GM23338 (cell line): ENCODE measurements at regions not wholly inside any gene's neighbourhood (a gene's known extent, or its start where the extent isn't known, plus 50 kb on each side); places are given as distances from the start of the nearest gene placed in this dataset.

Source experiments
- ATAC-seq: fragments of 200-7000 bp; cut with Tn5 transposase; 3 replicates; pipeline ENCODE4 v1.9.1; 2020
- DNase-seq: peaks from one replicate; pipeline ENCODE4 v3.0.0-alpha.2; 2015; ENCODE audit warnings: low spot score
- H2AFZ ChIP-seq: fragments of 200-600 bp; sonication (generic); 2 replicates; pipeline ENCODE4 v1.8.0; 2016; ENCODE audit warnings: antibody characterized with exemption, mild to moderate bottlenecking, moderate library complexity
- H3F3A ChIP-seq: fragments of 200-600 bp; sonication (generic); replicated peaks from 2 replicates; pipeline ENCODE4 v1.8.0; 2017; ENCODE audit warnings: antibody characterized with exemption, mixed run types, low read depth
- H3K27ac ChIP-seq: fragments of 200-600 bp; sonication (generic); 2 replicates; pipeline ENCODE4 v1.6.1; 2016; ENCODE audit warnings: low read depth
- H3K27me3 ChIP-seq: fragments of 200-600 bp; sonication (generic); 2 replicates; pipeline ENCODE4 v1.8.0; 2016; ENCODE audit warnings: mild to moderate bottlenecking, mixed run types, moderate library complexity; ENCODE audit not compliant: insufficient read depth
- H3K36me3 ChIP-seq: fragments of 200-600 bp; sonication (generic); 2 replicates; pipeline ENCODE4 v1.8.0; 2016; ENCODE audit warnings: mild to moderate bottlenecking; ENCODE audit not compliant: insufficient read depth
- H3K4me1 ChIP-seq: fragments of 200-600 bp; sonication (generic); 2 replicates; pipeline ENCODE4 v1.8.0; 2016; ENCODE audit warnings: mild to moderate bottlenecking, moderate library complexity; ENCODE audit not compliant: insufficient read depth
- H3K4me2 ChIP-seq: fragments of 200-600 bp; sonication (generic); 2 replicates; pipeline ENCODE4 v1.7.1; 2017; ENCODE audit warnings: mixed run types
- H3K4me3 ChIP-seq: fragments of 200-600 bp; sonication (generic); 2 replicates; pipeline ENCODE4 v1.6.1; 2016; ENCODE audit warnings: mixed run types
- H3K79me2 ChIP-seq: fragments of 200-600 bp; sonication (generic); replicated peaks from 2 replicates; pipeline ENCODE4 v1.8.0; 2017; ENCODE audit warnings: mild to moderate bottlenecking; ENCODE audit not compliant: insufficient read depth
- H3K9me2 ChIP-seq: fragments of 200-600 bp; sonication (generic); 2 replicates; pipeline ENCODE4 v1.8.0; 2017; ENCODE audit not compliant: insufficient read depth
- H4K20me1 ChIP-seq: fragments of 200-600 bp; sonication (generic); replicated peaks from 2 replicates; pipeline ENCODE4 v1.8.0; 2017; ENCODE audit warnings: mild to moderate bottlenecking; ENCODE audit not compliant: insufficient read depth
- H3K27ac Mint-ChIP-seq: 2 replicates; pipeline ENCODE4 v1.8.0; 2020; ENCODE audit warnings: inconsistent platforms, mild to moderate bottlenecking, moderate library complexity, mixed read lengths
- H3K27me3 Mint-ChIP-seq: 3 replicates; pipeline ENCODE4 v1.8.0; 2022; ENCODE audit warnings: low read depth, mild to moderate bottlenecking, moderate library complexity, mixed read lengths, inconsistent platforms; ENCODE audit not compliant: insufficient read depth, poor library complexity
- H3K36me3 Mint-ChIP-seq: 3 replicates; pipeline ENCODE4 v1.8.0; 2021; ENCODE audit warnings: low read depth, mild to moderate bottlenecking, inconsistent platforms, moderate library complexity, mixed read lengths
- H3K4me1 Mint-ChIP-seq: 3 replicates; pipeline ENCODE4 v1.8.0; 2020; ENCODE audit warnings: mild to moderate bottlenecking, inconsistent platforms, mixed read lengths
- H3K4me3 Mint-ChIP-seq: 3 replicates; pipeline ENCODE4 v1.8.0; 2021; ENCODE audit warnings: moderate library complexity, mild to moderate bottlenecking, inconsistent platforms, mixed read lengths
- H3K9me3 Mint-ChIP-seq: 3 replicates; pipeline ENCODE4 v1.8.0; 2020; ENCODE audit warnings: moderate library complexity, mild to moderate bottlenecking, inconsistent platforms, mixed read lengths
- CREB1 ChIP-seq: fragments of 250-450 bp; sonication (Bioruptor Pico); IDR thresholded peaks from 2 replicates; pipeline ENCODE4 v1.5.0; 2020; ENCODE audit warnings: low read depth, mild to moderate bottlenecking, moderate library complexity
- ETS1 ChIP-seq: IDR thresholded peaks from 2 replicates; pipeline ENCODE4 v1.6.1; 2016; ENCODE audit warnings: antibody characterized with exemption
- EZH2 ChIP-seq: fragments of 200-600 bp; sonication (generic); IDR thresholded peaks from one replicate; pipeline ENCODE4 v1.8.0; 2017; ENCODE audit warnings: antibody characterized with exemption, mild to moderate bottlenecking, low read depth; ENCODE audit not compliant: unreplicated experiment
- EZH2phosphoT487 ChIP-seq: fragments of 200-600 bp; sonication (generic); IDR thresholded peaks from one replicate; pipeline ENCODE4 v1.8.1; 2018; ENCODE audit warnings: antibody characterized with exemption; ENCODE audit not compliant: unreplicated experiment
- JUNB ChIP-seq: IDR thresholded peaks from one replicate; pipeline ENCODE4 v1.6.1; 2016; ENCODE audit warnings: antibody characterized with exemption; ENCODE audit not compliant: unreplicated experiment
- NANOG ChIP-seq: IDR thresholded peaks from 2 replicates; pipeline ENCODE4 v1.6.1; 2016; ENCODE audit warnings: antibody characterized with exemption, borderline replicate concordance
- POLR2AphosphoS5 ChIP-seq: IDR thresholded peaks from 2 replicates; pipeline ENCODE4 v1.6.1; 2016; ENCODE audit warnings: antibody characterized with exemption, low read depth
- REST ChIP-seq: IDR thresholded peaks from one replicate; pipeline ENCODE4 v1.6.1; 2018; ENCODE audit warnings: antibody characterized with exemption; ENCODE audit not compliant: unreplicated experiment
- ZNF114 ChIP-seq: fragments of 250-450 bp; sonication (Bioruptor Pico); IDR thresholded peaks from 2 replicates; pipeline ENCODE4 v1.5.0; 2020; ENCODE audit warnings: mild to moderate bottlenecking, moderate library complexity
- ZNF462 ChIP-seq: fragments of 250-450 bp; sonication (Bioruptor Pico); IDR thresholded peaks from 2 replicates; pipeline ENCODE4 v1.5.0; 2020; ENCODE audit warnings: mild to moderate bottlenecking, moderate library complexity

- H3K27me3 Mint-ChIP-seq: peaks cover 6% of the 10 kb centered on the region
- Histone ChIP-seq H3K4me3 (no peak overlapping the region), H3K4me2 (no peak overlapping the region), H2AFZ (no peak overlapping the region), H3K27me3 (no peaks in the 10 kb centered on the region), H3K79me2 (no peaks in the 10 kb centered on the region), H3K9me2 (no peaks in the 10 kb centered on the region), H3K27ac (no peak overlapping the region), H3K36me3 (no peaks in the 10 kb centered on the region), H3F3A (no peaks in the 10 kb centered on the region), H4K20me1 (no peaks in the 10 kb centered on the region), H3K4me1 (0 out of 2 replicates have a peak, but pooled peaks cover 5% of the 10 kb centered on the region)
- no peak for ATAC-seq
- no peak overlapping the region for H3K27ac Mint-ChIP-seq
- H3K4me3 Mint-ChIP-seq: no peak overlapping the region
- H3K36me3 Mint-ChIP-seq: peaks cover 5% of the 10 kb centered on the region; the same call in 1 of the 3 replicates
- peaks cover 7% of the 10 kb centered on the region; the same call in 1 of the 3 replicates for H3K9me3 Mint-ChIP-seq
- H3K4me1 Mint-ChIP-seq: peaks cover 16% of the 10 kb centered on the region
- TF ChIP-seq ETS1 (no peak), ZNF114 (CRISPR knock-in tag) (no peak)
- DNase-seq: no peak
Measured at GRCh38 chr13:52921194-52921593, 72.8 kb upstream of the PCDH8 start.

- H3K9me3 Mint-ChIP-seq: peaks cover 7% of the 10 kb centered on the region; the same call in 1 of the 3 replicates
- Histone ChIP-seq H3K9me2 (peaks cover 10% of the 10 kb centered on the region; the same call in 1 of the 2 replicates), H3K4me1 (no peaks in the 10 kb centered on the region), H2AFZ (no peak overlapping the region), H3K4me2 (no peak overlapping the region), H3K27me3 (no peaks in the 10 kb centered on the region), H3K4me3 (no peak overlapping the region), H3K36me3 (no peaks in the 10 kb centered on the region), H4K20me1 (no peaks in the 10 kb centered on the region), H3K79me2 (no peaks in the 10 kb centered on the region), H3F3A (no peaks in the 10 kb centered on the region), H3K27ac (no peak overlapping the region)
- no peak overlapping the region for H3K4me3 Mint-ChIP-seq
- no peak for DNase-seq
- H3K4me1 Mint-ChIP-seq: peaks cover 3% of the 10 kb centered on the region; the same call in 2 of the 3 replicates
- H3K27me3 Mint-ChIP-seq: peaks cover 2% of the 10 kb centered on the region
- no peak overlapping the region for H3K27ac Mint-ChIP-seq
- ATAC-seq: no peak
- H3K36me3 Mint-ChIP-seq: peaks cover 5% of the 10 kb centered on the region; the same call in 1 of the 3 replicates
- TF ChIP-seq EZH2phosphoT487 (no peak), ZNF462 (no peak), CREB1 (no peak), JUNB (no peak), REST (no peak), EZH2 (no peak), NANOG (no peak), POLR2AphosphoS5 (no peak)
Measured at GRCh38 chr13:52916486-52916990, 68.1 kb upstream of the PCDH8 start.
